CD14-positive monocyte (primary cell): ENCODE measurements at regions not wholly inside any gene's neighbourhood (a gene's known extent, or its start where the extent isn't known, plus 50 kb on each side); places are given as distances from the start of the nearest gene placed in this dataset.

Experiments used
- DNase-seq, 3 donors: peaks; one replicate each; pipeline ENCODE4 v3.0.0-alpha.2; 2011 to 2022
- H2AFZ ChIP-seq: 2 replicates; pipeline ENCODE4 v1.6.0; 2012; ENCODE audit warnings: mild to moderate bottlenecking, low read depth, low read length, inconsistent platforms; ENCODE audit not compliant: insufficient read depth, poor library complexity, severe bottlenecking
- H3K27ac ChIP-seq, 2 donors: 1 replicate in 1 of 2; 2 replicates in 1 of 2; pipeline ENCODE4 v1.5.1; 2012 to 2013; ENCODE audit warnings: low read length in 2 of 2, control low read depth in 1 of 2, inconsistent platforms in 1 of 2, low read depth in 1 of 2, mild to moderate bottlenecking in 1 of 2
- H3K27me3 ChIP-seq, 2 donors: one replicate each; pipeline versions ENCODE4 v1.6.0 to v1.6.1; 2011 to 2013; ENCODE audit warnings: low read length in 2 of 2; ENCODE audit not compliant: control insufficient read depth in 2 of 2, insufficient read depth in 2 of 2
- H3K36me3 ChIP-seq, 2 donors: replicated peaks in 1 of 2; 1 replicate in 1 of 2; 2 replicates in 1 of 2; pipeline versions ENCODE4 v1.5.1 to v1.6.1; 2012 to 2013; ENCODE audit warnings: low read length in 2 of 2, control low read depth in 1 of 2, inconsistent platforms in 1 of 2, mild to moderate bottlenecking in 1 of 2; ENCODE audit not compliant: insufficient read depth in 2 of 2, control insufficient read depth in 1 of 2
- H3K4me1 ChIP-seq, 2 donors: 1 replicate in 1 of 2; 2 replicates in 1 of 2; pipeline versions ENCODE4 v1.5.1 to v1.6.1; 2012 to 2013; ENCODE audit warnings: low read length in 2 of 2, control low read depth in 1 of 2, inconsistent platforms in 1 of 2, mild to moderate bottlenecking in 1 of 2, moderate library complexity in 1 of 2; ENCODE audit not compliant: insufficient read depth in 2 of 2, control insufficient read depth in 1 of 2
- H3K4me2 ChIP-seq: replicated peaks from 2 replicates; pipeline ENCODE3; 2012; ENCODE audit warnings: low read length, moderate library complexity, mild to moderate bottlenecking; ENCODE audit not compliant: poor library complexity, severe bottlenecking; ENCODE audit errors: extremely low read depth
- H3K4me3 ChIP-seq, 3 experiments: fragments of 200-600 bp in 1 of 3; sonication (generic) in 1 of 3; replicated peaks in 1 of 3; 1 replicate in 2 of 3; 2 replicates in 1 of 3; pipeline ENCODE4 v1.5.1; 2011 to 2013; ENCODE audit warnings: low read length in 3 of 3, mild to moderate bottlenecking in 3 of 3, control low read depth in 2 of 3, low read depth in 2 of 3, inconsistent platforms in 1 of 3, moderate library complexity in 1 of 3
- H3K79me2 ChIP-seq: 2 replicates; pipeline ENCODE4 v1.6.0; 2012; ENCODE audit warnings: mild to moderate bottlenecking, control low read depth, inconsistent platforms, low read length, moderate library complexity; ENCODE audit not compliant: insufficient read depth
- H3K9ac ChIP-seq: 2 replicates; pipeline ENCODE4 v1.6.0; 2017; ENCODE audit warnings: low read length, mild to moderate bottlenecking; ENCODE audit not compliant: insufficient read depth, poor library complexity, severe bottlenecking
- H3K9me3 ChIP-seq, 2 donors: replicated peaks in 1 of 2; 1 replicate in 1 of 2; 2 replicates in 1 of 2; pipeline versions ENCODE4 v1.5.1 to v1.6.1; 2012 to 2013; ENCODE audit warnings: low read length in 2 of 2, control low read depth in 1 of 2; ENCODE audit not compliant: control insufficient read depth in 1 of 2, insufficient read depth in 1 of 2
- H4K20me1 ChIP-seq: 2 replicates; pipeline ENCODE4 v1.6.0; 2012; ENCODE audit warnings: mild to moderate bottlenecking, low read length, control low read depth, moderate library complexity; ENCODE audit not compliant: insufficient read depth
- H3K27ac Mint-ChIP-seq, 7 donors: one replicate each; pipeline ENCODE4 v1.8.0; 2020; ENCODE audit warnings: mild to moderate bottlenecking in 7 of 7, mixed read lengths in 7 of 7, moderate library complexity in 6 of 7, inconsistent platforms in 2 of 7
- H3K27me3 Mint-ChIP-seq, 3 donors: one replicate each; pipeline ENCODE4 v1.8.0; 2021 to 2022; ENCODE audit warnings: low read depth in 3 of 3, mild to moderate bottlenecking in 3 of 3, mixed read lengths in 3 of 3, moderate library complexity in 3 of 3, inconsistent platforms in 1 of 3
- H3K36me3 Mint-ChIP-seq, 2 donors: one replicate each; pipeline ENCODE4 v1.8.0; 2020; ENCODE audit warnings: mixed read lengths in 2 of 2, inconsistent platforms in 1 of 2, mild to moderate bottlenecking in 1 of 2
- H3K4me1 Mint-ChIP-seq: one replicate; pipeline ENCODE4 v1.8.0; 2020; ENCODE audit warnings: mild to moderate bottlenecking, mixed read lengths
- H3K4me3 Mint-ChIP-seq, 2 donors: one replicate each; pipeline ENCODE4 v1.8.0; 2020; ENCODE audit warnings: mild to moderate bottlenecking in 2 of 2, mixed read lengths in 2 of 2, moderate library complexity in 1 of 2
- H3K9me3 Mint-ChIP-seq, 7 donors: one replicate each; pipeline ENCODE4 v1.8.0; 2020 to 2022; ENCODE audit warnings: mixed read lengths in 7 of 7, mild to moderate bottlenecking in 6 of 7, moderate library complexity in 6 of 7, inconsistent platforms in 2 of 7
- WGBS: methylation state at CpG from one replicate; pipeline ENCODE4 v1.1.5; 2013; ENCODE audit warnings: missing lambda C conversion rate; ENCODE audit not compliant: insufficient coverage; 5-methylcytosine and 5-hydroxymethylcytosine counted together
- intact Hi-C, 2 donors: fragments of 100-400 bp; cut with micrococcal nuclease; formaldehyde crosslinking; loops; one replicate each; pipeline versions ENCODE4 v1.15.0 to v1.15.1; 2023
- TF ChIP-seq, protein P1 (sequence below): fragments of 200-600 bp; IDR thresholded peaks from one replicate; pipeline ENCODE4 v1.8.0; 2022; ENCODE audit warnings: antibody characterized with exemption, mild to moderate bottlenecking

GRCh38 chr1:69244211-69244610 lies 323.5 kb upstream of the LRRC7 start:
- TF ChIP-seq, protein P1, sequence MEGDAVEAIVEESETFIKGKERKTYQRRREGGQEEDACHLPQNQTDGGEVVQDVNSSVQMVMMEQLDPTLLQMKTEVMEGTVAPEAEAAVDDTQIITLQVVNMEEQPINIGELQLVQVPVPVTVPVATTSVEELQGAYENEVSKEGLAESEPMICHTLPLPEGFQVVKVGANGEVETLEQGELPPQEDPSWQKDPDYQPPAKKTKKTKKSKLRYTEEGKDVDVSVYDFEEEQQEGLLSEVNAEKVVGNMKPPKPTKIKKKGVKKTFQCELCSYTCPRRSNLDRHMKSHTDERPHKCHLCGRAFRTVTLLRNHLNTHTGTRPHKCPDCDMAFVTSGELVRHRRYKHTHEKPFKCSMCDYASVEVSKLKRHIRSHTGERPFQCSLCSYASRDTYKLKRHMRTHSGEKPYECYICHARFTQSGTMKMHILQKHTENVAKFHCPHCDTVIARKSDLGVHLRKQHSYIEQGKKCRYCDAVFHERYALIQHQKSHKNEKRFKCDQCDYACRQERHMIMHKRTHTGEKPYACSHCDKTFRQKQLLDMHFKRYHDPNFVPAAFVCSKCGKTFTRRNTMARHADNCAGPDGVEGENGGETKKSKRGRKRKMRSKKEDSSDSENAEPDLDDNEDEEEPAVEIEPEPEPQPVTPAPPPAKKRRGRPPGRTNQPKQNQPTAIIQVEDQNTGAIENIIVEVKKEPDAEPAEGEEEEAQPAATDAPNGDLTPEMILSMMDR, result no peak
- no peak overlapping the region for H3K27ac Mint-ChIP-seq
- H3K4me3 Mint-ChIP-seq, result no peak overlapping the region
- no peak overlapping the region for H3K9ac ChIP-seq
- no peaks in the 10 kb centered on the region for H3K36me3 Mint-ChIP-seq
- H3K36me3 ChIP-seq, result no peaks in the 10 kb centered on the region
- no peaks in the 10 kb centered on the region for H3K27me3 Mint-ChIP-seq
- no peaks in the 10 kb centered on the region for H4K20me1 ChIP-seq
- peaks cover 0 to 5% (median 2%) of the 10 kb centered on the region in 7 donors for H3K9me3 Mint-ChIP-seq
- no CpG with 5 or more reads among the region's 1 CpG for WGBS
- H2AFZ ChIP-seq, result no peak overlapping the region
- DNase-seq, result no peak
- no peaks in the 10 kb centered on the region for H3K9me3 ChIP-seq
- H3K4me1 Mint-ChIP-seq, result no peaks in the 10 kb centered on the region
- no peaks in the 10 kb centered on the region for H3K79me2 ChIP-seq
- intact Hi-C loops, result no loop called here
- H3K27me3 ChIP-seq, result no peaks in the 10 kb centered on the region
- no peak overlapping the region for H3K4me2 ChIP-seq
- H3K4me3 ChIP-seq, result no peak overlapping the region
- H3K27ac ChIP-seq, result no peak overlapping the region
- no peaks in the 10 kb centered on the region for H3K4me1 ChIP-seq

GRCh38 chr1:69246109-69246508 lies 321.6 kb upstream of the LRRC7 start:
- Histone ChIP-seq H3K9ac (no peak overlapping the region), H2AFZ (no peak overlapping the region), H3K36me3 (no peaks in the 10 kb centered on the region), H3K4me1 (no peaks in the 10 kb centered on the region), H3K4me2 (no peak overlapping the region), H4K20me1 (no peaks in the 10 kb centered on the region), H3K27ac (no peak overlapping the region), H3K79me2 (no peaks in the 10 kb centered on the region), H3K4me3 (no peak overlapping the region), H3K27me3 (no peaks in the 10 kb centered on the region), H3K9me3 (no peaks in the 10 kb centered on the region)
- Mint-ChIP-seq H3K36me3 (no peaks in the 10 kb centered on the region), H3K4me1 (no peaks in the 10 kb centered on the region), H3K27ac (no peak overlapping the region), H3K27me3 (peaks cover 0 to 2% (median 0%) of the 10 kb centered on the region in 3 donors), H3K4me3 (no peak overlapping the region), H3K9me3 (peaks cover 0 to 8% (median 2%) of the 10 kb centered on the region in 7 donors)
- TF ChIP-seq, protein P1, result no peak
- no CpG with 5 or more reads among the region's 1 CpG for WGBS
- no peak for DNase-seq
- intact Hi-C loops, result no loop called here
